Muscle layer of duodenum (tissue), 2 donors: ENCODE measurements at regions not wholly inside any gene's neighbourhood (a gene's known extent, or its start where the extent isn't known, plus 50 kb on each side); places are given as distances from the start of the nearest gene placed in this dataset.
"Not testable (repeated sequence)": the region's sequence is repeated elsewhere in the genome, so short reads cannot be mapped to it uniquely, and the experiment has no call there.

Experiments
- H3K27ac ChIP-seq: one replicate; pipeline ENCODE4 v1.7.0; 2013; ENCODE audit warnings: mild to moderate bottlenecking, low read length
- H3K27me3 ChIP-seq: one replicate; pipeline ENCODE4 v1.7.0; 2013; ENCODE audit warnings: low read depth, mild to moderate bottlenecking, control low read depth, low read length
- H3K36me3 ChIP-seq, 2 donors: one replicate each; pipeline ENCODE4 v1.7.0; 2013; ENCODE audit warnings: low read length in 2 of 2, control low read depth in 1 of 2, mild to moderate bottlenecking in 1 of 2; ENCODE audit not compliant: insufficient read depth in 2 of 2, control insufficient read depth in 1 of 2
- H3K4me1 ChIP-seq, 2 donors: one replicate each; pipeline ENCODE4 v1.7.0; 2013; ENCODE audit warnings: low read length in 2 of 2, mild to moderate bottlenecking in 2 of 2, control low read depth in 1 of 2, moderate library complexity in 1 of 2; ENCODE audit not compliant: insufficient read depth in 2 of 2, control insufficient read depth in 1 of 2
- H3K4me3 ChIP-seq, 2 donors: one replicate each; pipeline ENCODE4 v1.7.0; 2013; ENCODE audit warnings: low read length in 2 of 2, low read depth in 1 of 2, mild to moderate bottlenecking in 1 of 2
- H3K9me3 ChIP-seq, 2 donors: one replicate each; pipeline ENCODE4 v1.7.0; 2013; ENCODE audit warnings: low read length in 2 of 2, control low read depth in 1 of 2, mild to moderate bottlenecking in 1 of 2; ENCODE audit not compliant: control insufficient read depth in 1 of 2
- donor health status: healthy.

DNA sequence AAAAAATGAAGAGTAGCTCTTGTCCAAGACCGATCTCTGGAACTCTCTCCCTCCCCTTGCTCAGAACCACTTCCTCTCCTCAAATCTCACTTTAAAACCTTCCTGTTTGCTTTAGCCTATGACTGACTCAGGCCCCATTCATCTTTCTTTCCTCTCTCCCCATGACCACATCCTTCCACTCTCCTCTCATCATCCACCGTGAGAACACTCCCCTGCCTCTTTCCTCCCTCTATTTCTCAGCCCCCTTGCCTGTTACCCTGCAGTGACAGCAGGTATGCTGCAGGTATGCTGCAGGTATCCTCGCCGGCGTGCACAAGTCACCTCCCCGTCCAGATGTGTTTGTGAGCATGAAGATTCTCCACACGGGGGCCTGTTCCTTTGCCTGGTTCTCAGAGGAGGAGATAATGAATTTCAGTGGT lies 505.3 kb downstream of the CCDC171 start:
- Histone ChIP-seq H3K36me3 (no peaks in the 10 kb centered on the region), H3K27ac (no peak overlapping the region), H3K9me3 (no peaks in the 10 kb centered on the region), H3K27me3 (no peaks in the 10 kb centered on the region), H3K4me1 (no peaks in the 10 kb centered on the region), H3K4me3 (no peak overlapping the region)

- Histone ChIP-seq H3K36me3 (no peaks in the 10 kb centered on the region), H3K27me3 (no peaks in the 10 kb centered on the region), H3K4me3 (no peak overlapping the region), H3K27ac (no peak overlapping the region), H3K9me3 (no peaks in the 10 kb centered on the region), H3K4me1 (no peaks in the 10 kb centered on the region)
These were observed 507.7 kb downstream of the CCDC171 start for GRCh38 chr9:16060436-16061129.

DNA sequence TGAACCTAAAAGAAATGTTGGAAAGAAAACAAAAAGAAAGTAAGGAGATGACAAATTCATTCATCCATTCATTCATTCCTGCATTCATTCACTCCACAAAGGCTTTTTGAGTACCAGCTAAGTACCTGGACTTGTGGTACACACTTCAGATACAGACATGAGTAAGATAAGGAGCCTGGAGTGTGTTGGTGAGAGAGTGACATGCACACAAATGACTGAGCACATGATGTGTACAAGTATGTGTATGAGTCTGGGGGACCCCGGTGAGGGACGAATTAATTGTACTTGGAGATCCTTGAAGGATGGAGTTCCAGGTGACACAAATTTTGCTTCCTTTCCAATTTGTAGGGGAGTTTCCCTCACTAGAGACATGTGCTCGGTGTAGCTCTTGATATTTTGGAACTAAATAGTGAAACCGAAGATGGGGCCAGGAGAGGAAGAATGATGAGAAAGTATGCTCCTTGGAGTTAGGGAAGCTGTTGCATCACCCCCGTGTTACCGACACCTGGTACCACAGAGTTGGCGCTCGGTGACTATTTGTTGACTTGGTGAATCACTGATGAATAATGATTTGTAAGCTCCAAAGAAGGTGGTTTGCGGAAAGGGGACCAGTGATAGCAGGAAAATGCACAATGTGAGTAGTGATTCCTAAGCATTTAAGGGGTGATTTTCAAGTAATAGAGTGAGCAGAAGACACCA lies 509.8 kb downstream of the CCDC171 start:
- Histone ChIP-seq H3K27me3 (no peaks in the 10 kb centered on the region), H3K9me3 (no peaks in the 10 kb centered on the region), H3K4me1 (no peaks in the 10 kb centered on the region), H3K4me3 (no peak overlapping the region), H3K36me3 (no peaks in the 10 kb centered on the region), H3K27ac (no peak overlapping the region)

DNA sequence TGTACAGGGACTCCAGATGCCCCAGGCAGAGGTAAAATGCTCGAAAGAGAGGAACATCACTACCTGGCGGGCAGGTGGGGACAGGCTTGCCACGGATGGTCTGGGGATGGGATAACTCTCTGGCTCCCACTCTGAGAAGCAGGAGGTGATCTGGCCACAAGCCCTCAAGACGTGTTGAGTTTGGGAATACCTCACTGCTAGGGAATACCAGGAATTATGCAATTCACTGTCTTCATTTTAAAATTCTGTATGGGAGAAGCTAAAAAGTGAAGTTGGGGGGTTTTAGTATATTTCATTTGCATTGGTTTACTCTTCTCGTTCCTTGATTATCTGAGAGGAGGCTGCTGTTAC lies 510.4 kb downstream of the CCDC171 start:
- Histone ChIP-seq H3K9me3 (no peaks in the 10 kb centered on the region), H3K27me3 (no peaks in the 10 kb centered on the region), H3K4me3 (no peak overlapping the region), H3K36me3 (no peaks in the 10 kb centered on the region), H3K27ac (no peak overlapping the region), H3K4me1 (no peaks in the 10 kb centered on the region)

DNA sequence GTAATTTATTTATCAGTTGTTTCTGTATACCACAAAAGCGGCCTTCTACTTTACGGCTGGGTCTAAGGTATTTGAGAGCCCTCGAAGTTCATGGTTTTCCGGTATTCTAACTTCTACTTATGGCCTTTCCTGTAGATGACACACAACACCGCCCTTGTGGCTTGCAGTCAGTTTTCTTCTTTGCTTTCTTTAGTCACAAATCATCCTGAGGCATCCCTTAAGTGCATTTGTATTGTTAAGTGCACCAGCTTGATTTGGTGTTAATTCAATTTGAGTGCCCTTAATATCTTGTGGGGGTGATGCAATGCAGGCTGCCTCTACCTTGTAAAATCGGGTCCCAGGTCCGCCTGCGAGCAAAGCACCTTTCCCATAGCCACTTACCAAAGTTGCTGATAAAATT lies 511.9 kb downstream of the CCDC171 start:
- H3K9me3 ChIP-seq: no peaks in the 10 kb centered on the region
- no peak overlapping the region for H3K4me3 ChIP-seq
- H3K36me3 ChIP-seq: no peaks in the 10 kb centered on the region
- H3K27me3 ChIP-seq: no peaks in the 10 kb centered on the region
- no peak overlapping the region for H3K27ac ChIP-seq
- no peaks in the 10 kb centered on the region for H3K4me1 ChIP-seq

GRCh38 chr9:16066201-16066600 lies 513.4 kb downstream of the CCDC171 start:
- not testable (repeated sequence) for H3K9me3 ChIP-seq, H3K27ac ChIP-seq, H3K36me3 ChIP-seq, H3K4me1 ChIP-seq, H3K4me3 ChIP-seq, H3K27me3 ChIP-seq

DNA sequence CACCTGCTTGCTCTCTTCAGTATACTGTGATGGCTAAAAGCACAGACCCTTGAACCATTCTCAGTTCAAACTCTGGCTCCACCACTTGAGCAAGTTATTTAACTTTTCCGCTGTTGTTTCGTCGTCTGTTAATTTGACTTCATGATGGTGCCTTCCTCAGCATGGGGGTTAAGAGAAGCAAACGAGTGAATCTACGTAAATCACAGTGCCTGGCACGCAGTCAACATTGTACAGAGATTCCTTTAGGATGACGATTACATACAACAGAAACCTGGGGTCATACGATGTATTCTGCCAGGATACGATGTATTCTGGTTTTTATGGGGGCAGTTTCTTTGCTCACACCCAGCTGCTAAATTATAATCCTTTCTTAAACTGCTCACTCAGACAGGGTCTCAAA lies 515.6 kb downstream of the CCDC171 start:
- H3K36me3 ChIP-seq: no peaks in the 10 kb centered on the region

DNA sequence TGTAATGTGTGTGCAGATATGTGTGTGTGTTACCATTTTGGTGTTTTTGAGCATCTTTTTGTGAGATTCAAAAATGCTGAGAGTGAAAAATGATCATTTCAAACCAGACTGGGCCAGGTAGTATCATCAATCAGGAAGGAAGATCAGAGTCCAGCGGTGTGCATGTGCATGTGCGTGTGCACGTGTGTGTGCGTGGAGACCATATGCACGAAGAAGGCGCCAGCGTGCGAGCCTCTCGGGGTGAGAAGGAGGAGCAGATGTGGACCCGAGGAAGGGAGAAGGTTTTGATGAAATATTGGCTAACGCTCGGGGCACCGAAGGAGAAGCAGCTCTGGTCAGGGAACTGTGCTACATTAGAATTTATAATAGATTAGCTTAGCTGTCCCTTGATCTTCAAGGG lies 516.4 kb downstream of the CCDC171 start:
- no peaks in the 10 kb centered on the region for H3K36me3 ChIP-seq
- H3K9me3 ChIP-seq: no peaks in the 10 kb centered on the region
- no peaks in the 10 kb centered on the region for H3K27me3 ChIP-seq
- no peaks in the 10 kb centered on the region for H3K4me1 ChIP-seq
- no peak overlapping the region for H3K4me3 ChIP-seq
- no peak overlapping the region for H3K27ac ChIP-seq

More for the DNA sequence above, 515.6 kb downstream of the CCDC171 start:
- Histone ChIP-seq H3K4me1 (no peaks in the 10 kb centered on the region), H3K9me3 (no peaks in the 10 kb centered on the region), H3K4me3 (no peak overlapping the region), H3K27ac (no peak overlapping the region), H3K27me3 (no peaks in the 10 kb centered on the region)

- no peaks in the 10 kb centered on the region for H3K4me1 ChIP-seq
- H3K27ac ChIP-seq: no peak overlapping the region
- no peaks in the 10 kb centered on the region for H3K36me3 ChIP-seq
- H3K4me3 ChIP-seq: no peak overlapping the region
- no peaks in the 10 kb centered on the region for H3K9me3 ChIP-seq
- no peaks in the 10 kb centered on the region for H3K27me3 ChIP-seq
These were observed 517.0 kb downstream of the CCDC171 start for GRCh38 chr9:16069671-16070454.

DNA sequence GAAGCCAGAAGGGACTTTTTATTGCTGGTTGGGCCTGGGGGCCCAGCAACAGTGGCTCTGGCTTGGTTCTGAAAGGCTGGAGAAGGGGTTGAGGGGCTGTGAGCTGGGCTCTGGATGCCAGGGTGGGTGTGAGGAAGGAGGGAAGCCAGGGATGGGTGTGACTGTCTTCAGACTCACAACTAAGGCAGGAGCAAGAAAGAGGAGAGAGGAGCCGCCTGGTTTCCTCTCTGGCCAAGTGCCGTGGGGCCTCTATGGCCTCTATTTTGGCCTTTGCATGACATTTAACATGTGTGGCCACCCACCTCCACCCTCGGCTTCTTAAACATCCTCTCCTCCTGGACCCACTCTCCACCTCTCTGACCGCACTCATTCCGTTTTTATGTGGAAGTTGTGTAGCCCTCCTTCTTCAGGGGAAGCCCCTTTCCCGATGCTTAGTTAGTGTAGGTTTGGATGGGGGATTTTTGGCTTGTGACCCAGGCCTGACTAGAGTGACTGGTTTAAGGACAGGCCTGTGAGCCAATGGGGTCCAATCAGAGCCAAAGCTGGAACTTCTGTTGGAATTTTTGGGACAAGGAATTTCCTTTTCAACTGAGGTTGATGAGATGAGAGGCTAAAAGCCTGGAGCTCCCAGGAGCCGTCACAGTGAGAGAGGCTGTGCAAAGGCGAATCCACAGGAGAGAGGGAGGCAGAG lies 517.8 kb downstream of the CCDC171 start:
- no peaks in the 10 kb centered on the region for H3K36me3 ChIP-seq
- no peaks in the 10 kb centered on the region for H3K9me3 ChIP-seq
- H3K4me1 ChIP-seq: no peaks in the 10 kb centered on the region
- no peak overlapping the region for H3K4me3 ChIP-seq
- no peaks in the 10 kb centered on the region for H3K27me3 ChIP-seq
- H3K27ac ChIP-seq: no peak overlapping the region

DNA sequence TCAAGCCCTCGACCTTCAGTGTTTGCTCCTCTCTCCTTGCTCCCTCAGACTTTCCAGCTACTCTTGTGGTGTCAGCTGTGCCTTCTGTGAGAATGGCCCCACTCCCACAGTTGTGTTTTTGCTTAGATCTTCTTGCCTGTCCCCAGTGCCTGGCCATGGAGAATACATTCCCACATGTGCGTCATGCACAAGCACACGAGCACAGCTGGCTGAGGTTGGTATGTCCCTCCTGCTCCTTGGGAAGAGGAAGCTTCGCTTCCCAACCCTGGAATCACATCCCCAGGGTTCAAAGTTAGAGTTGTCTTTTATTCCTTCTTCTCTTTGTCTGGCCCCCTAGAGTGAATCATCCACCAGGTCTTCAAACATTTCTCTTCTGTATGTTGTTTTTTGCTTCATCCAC lies 518.6 kb downstream of the CCDC171 start:
- H3K27ac ChIP-seq: no peak overlapping the region
- no peaks in the 10 kb centered on the region for H3K27me3 ChIP-seq
- H3K4me1 ChIP-seq: no peaks in the 10 kb centered on the region
- H3K36me3 ChIP-seq: no peaks in the 10 kb centered on the region
- H3K4me3 ChIP-seq: no peak overlapping the region
- H3K9me3 ChIP-seq: no peaks in the 10 kb centered on the region
